Trophoblast cell (in vitro differentiated cells and primary cell): ENCODE measurements at regions not wholly inside any gene's neighbourhood (a gene's known extent, or its start where the extent isn't known, plus 50 kb on each side); places are given as distances from the start of the nearest gene placed in this dataset.

Experiments used
- DNase-seq, 2 donors: peaks; one replicate each; pipeline ENCODE4 v3.0.0-alpha.2; 2016
- H2AFZ ChIP-seq: 2 replicates; pipeline ENCODE4 v1.6.1; 2013; ENCODE audit warnings: low read length, moderate library complexity, mild to moderate bottlenecking; ENCODE audit not compliant: insufficient read depth, poor library complexity
- H2AK5ac ChIP-seq: 2 replicates; pipeline ENCODE4 v1.6.1; 2013; ENCODE audit warnings: mild to moderate bottlenecking, low read length
- H2BK120ac ChIP-seq: 2 replicates; pipeline ENCODE4 v1.6.1; 2013; ENCODE audit warnings: low read length, mild to moderate bottlenecking, moderate library complexity; ENCODE audit not compliant: insufficient read depth, poor library complexity
- H2BK12ac ChIP-seq: 2 replicates; pipeline ENCODE4 v1.6.1; 2013; ENCODE audit warnings: mild to moderate bottlenecking, low read length, moderate library complexity
- H2BK5ac ChIP-seq: 2 replicates; pipeline ENCODE4 v1.6.1; 2013; ENCODE audit warnings: low read length, low read depth, moderate library complexity, mild to moderate bottlenecking; ENCODE audit not compliant: poor library complexity
- H3K14ac ChIP-seq: 2 replicates; pipeline ENCODE4 v1.6.1; 2013; ENCODE audit warnings: mild to moderate bottlenecking, low read length
- H3K18ac ChIP-seq: 2 replicates; pipeline ENCODE4 v1.6.1; 2013; ENCODE audit warnings: mild to moderate bottlenecking, low read length
- H3K23ac ChIP-seq: 2 replicates; pipeline ENCODE4 v1.6.1; 2013; ENCODE audit warnings: low read length
- H3K27ac ChIP-seq: 2 replicates; pipeline ENCODE4 v1.5.1; 2013; ENCODE audit warnings: low read depth, mild to moderate bottlenecking, inconsistent platforms, low read length, moderate library complexity
- H3K27me3 ChIP-seq: 2 replicates; pipeline ENCODE4 v1.6.1; 2013; ENCODE audit warnings: inconsistent platforms, mild to moderate bottlenecking, low read length, moderate library complexity; ENCODE audit not compliant: insufficient read depth
- H3K36me3 ChIP-seq, 2 experiments: 1 replicate in 1 of 2; 2 replicates in 1 of 2; pipeline ENCODE4 v1.6.1; 2013; ENCODE audit warnings: low read length in 2 of 2, mild to moderate bottlenecking in 2 of 2, moderate library complexity in 1 of 2; ENCODE audit not compliant: insufficient read depth in 2 of 2, control insufficient read depth in 1 of 2
- H3K4ac ChIP-seq: 2 replicates; pipeline ENCODE4 v1.6.1; 2013; ENCODE audit warnings: low read depth, mild to moderate bottlenecking, low read length, moderate library complexity
- H3K4me1 ChIP-seq, 2 experiments: 1 replicate in 1 of 2; 2 replicates in 1 of 2; pipeline ENCODE4 v1.6.1; 2013; ENCODE audit warnings: low read length in 2 of 2, mild to moderate bottlenecking in 2 of 2, moderate library complexity in 1 of 2; ENCODE audit not compliant: insufficient read depth in 2 of 2, control insufficient read depth in 1 of 2
- H3K4me2 ChIP-seq: 2 replicates; pipeline ENCODE4 v1.6.1; 2013; ENCODE audit warnings: inconsistent platforms, mild to moderate bottlenecking, low read length, moderate library complexity
- H3K4me3 ChIP-seq: 2 replicates; pipeline ENCODE4 v1.5.1; 2013; ENCODE audit warnings: mild to moderate bottlenecking, low read depth, low read length, inconsistent platforms
- H3K79me1 ChIP-seq: one replicate; pipeline ENCODE4 v1.6.1; 2013; ENCODE audit warnings: low read length
- H3K79me2 ChIP-seq: 2 replicates; pipeline ENCODE4 v1.6.1; 2013; ENCODE audit warnings: low read length, mild to moderate bottlenecking; ENCODE audit not compliant: control insufficient read depth, insufficient read depth, poor library complexity
- H3K9ac ChIP-seq: 2 replicates; pipeline ENCODE4 v1.6.1; 2013; ENCODE audit warnings: mild to moderate bottlenecking, low read length
- H3K9me3 ChIP-seq: 2 replicates; pipeline ENCODE4 v1.6.1; 2013; ENCODE audit warnings: low read depth, mild to moderate bottlenecking, control low read depth, inconsistent platforms, low read length; ENCODE audit not compliant: insufficient read depth
- H4K12ac ChIP-seq: 2 replicates; pipeline ENCODE4 v1.6.1; 2013; ENCODE audit warnings: low read depth, mild to moderate bottlenecking, low read length, moderate library complexity
- H4K8ac ChIP-seq: 2 replicates; pipeline ENCODE4 v1.6.1; 2013; ENCODE audit warnings: low read depth, mild to moderate bottlenecking, low read length, moderate library complexity
- H4K91ac ChIP-seq: one replicate; pipeline ENCODE4 v1.6.1; 2013; ENCODE audit warnings: low read depth, mild to moderate bottlenecking, low read length, moderate library complexity
- WGBS: extraction: QIAGEN DNeasy Blood & Tissue Kit; methylation state at CpG from one replicate; pipeline ENCODE4 v1.1.7; 2013; ENCODE audit warnings: missing lambda C conversion rate; ENCODE audit not compliant: insufficient read length, insufficient coverage; ENCODE audit errors: extremely low coverage; 5-methylcytosine and 5-hydroxymethylcytosine counted together

DNA sequence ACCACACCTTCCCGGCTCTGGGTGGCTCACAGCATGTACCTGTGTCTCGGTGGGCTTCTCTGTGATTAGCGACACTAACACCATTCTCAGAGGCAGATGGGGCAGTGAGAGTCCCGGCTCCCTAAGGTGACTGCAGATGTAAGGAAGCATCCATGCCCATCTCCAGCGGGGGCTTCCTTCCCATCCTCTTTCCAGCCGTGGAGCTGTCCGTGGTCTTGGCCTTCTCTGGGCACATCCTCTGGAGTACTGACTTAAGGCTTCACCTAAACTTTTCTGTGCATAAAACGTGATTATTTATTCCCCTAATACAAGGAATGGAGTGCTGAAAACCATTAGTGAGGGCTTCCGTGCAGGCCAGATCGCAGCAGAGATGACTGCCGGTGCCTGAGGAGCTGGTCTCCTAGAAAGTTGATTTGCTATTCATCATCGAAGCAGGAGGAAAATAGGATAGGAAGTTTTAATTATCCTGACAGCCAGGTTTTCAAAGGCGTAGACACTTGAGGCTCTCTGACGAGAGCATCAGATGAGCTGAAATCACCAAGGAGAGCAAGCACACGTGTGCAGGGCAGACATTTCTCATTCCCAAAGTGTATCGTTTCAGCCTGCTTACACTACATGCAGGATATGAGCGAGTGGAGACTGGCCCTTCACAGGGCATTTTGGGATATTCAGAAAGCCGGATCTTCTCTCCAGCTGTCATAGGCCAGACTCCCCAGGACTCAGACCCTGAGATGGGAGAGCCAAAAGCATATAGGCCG, 186.1 kb upstream of the SALL3 start:
- no peaks in the 10 kb centered on the region for H3K9me3 ChIP-seq
- H3K9ac ChIP-seq: no peak overlapping the region
- H2AFZ ChIP-seq: no peak overlapping the region
- H4K8ac ChIP-seq: no peak overlapping the region
- H3K18ac ChIP-seq: no peak overlapping the region
- no peak overlapping the region for H3K27ac ChIP-seq
- H3K4me2 ChIP-seq: no peak overlapping the region
- H3K4ac ChIP-seq: no peak overlapping the region
- no peak overlapping the region for H4K91ac ChIP-seq
- no peaks in the 10 kb centered on the region for H3K27me3 ChIP-seq
- no peaks in the 10 kb centered on the region for H3K4me1 ChIP-seq
- no peaks in the 10 kb centered on the region for H3K36me3 ChIP-seq
- H3K23ac ChIP-seq: no peak overlapping the region
- no peak overlapping the region for H2BK12ac ChIP-seq
- H3K79me2 ChIP-seq: no peaks in the 10 kb centered on the region
- no CpG with 5 or more reads among the region's 19 CpGs for WGBS
- no peak for DNase-seq
- H4K12ac ChIP-seq: no peak overlapping the region
- H2BK120ac ChIP-seq: no peak overlapping the region
- H2BK5ac ChIP-seq: no peak overlapping the region
- H3K79me1 ChIP-seq: no peaks in the 10 kb centered on the region
- H2AK5ac ChIP-seq: no peak overlapping the region
- no peak overlapping the region for H3K14ac ChIP-seq
- no peak overlapping the region for H3K4me3 ChIP-seq

DNA sequence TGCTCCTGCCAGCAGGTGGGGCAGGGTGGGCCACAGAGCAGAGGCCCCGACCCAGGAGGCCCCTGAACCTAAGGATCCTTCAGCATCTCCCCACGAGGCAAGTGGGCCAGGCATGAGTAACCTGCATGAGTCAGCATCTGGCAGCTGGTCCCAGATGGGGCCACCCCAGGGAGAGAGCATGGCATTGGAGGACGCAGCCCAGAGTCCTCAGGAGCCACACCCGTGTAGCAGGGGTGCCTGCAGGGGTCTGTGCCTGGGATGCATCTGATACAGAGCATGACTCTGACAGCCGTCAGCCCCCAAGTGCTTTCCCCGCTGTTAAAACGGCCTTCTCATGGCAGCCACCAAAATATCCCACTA, 185.6 kb upstream of the SALL3 start:
- Histone ChIP-seq H3K36me3 (no peaks in the 10 kb centered on the region), H3K27ac (no peak overlapping the region), H3K4me3 (no peak overlapping the region), H3K79me2 (no peaks in the 10 kb centered on the region), H3K14ac (no peak overlapping the region), H2BK120ac (no peak overlapping the region), H3K4me2 (no peak overlapping the region), H4K12ac (no peak overlapping the region), H4K91ac (no peak overlapping the region), H3K18ac (no peak overlapping the region), H3K4me1 (no peaks in the 10 kb centered on the region), H3K4ac (no peak overlapping the region), H3K23ac (no peak overlapping the region), H2AK5ac (no peak overlapping the region), H3K27me3 (no peaks in the 10 kb centered on the region), H3K79me1 (no peaks in the 10 kb centered on the region), H3K9me3 (no peaks in the 10 kb centered on the region), H2AFZ (no peak overlapping the region), H4K8ac (no peak overlapping the region), H2BK5ac (no peak overlapping the region), H3K9ac (no peak overlapping the region), H2BK12ac (no peak overlapping the region)
- no CpG with 5 or more reads among the region's 7 CpGs for WGBS
- DNase-seq: no peak

DNA sequence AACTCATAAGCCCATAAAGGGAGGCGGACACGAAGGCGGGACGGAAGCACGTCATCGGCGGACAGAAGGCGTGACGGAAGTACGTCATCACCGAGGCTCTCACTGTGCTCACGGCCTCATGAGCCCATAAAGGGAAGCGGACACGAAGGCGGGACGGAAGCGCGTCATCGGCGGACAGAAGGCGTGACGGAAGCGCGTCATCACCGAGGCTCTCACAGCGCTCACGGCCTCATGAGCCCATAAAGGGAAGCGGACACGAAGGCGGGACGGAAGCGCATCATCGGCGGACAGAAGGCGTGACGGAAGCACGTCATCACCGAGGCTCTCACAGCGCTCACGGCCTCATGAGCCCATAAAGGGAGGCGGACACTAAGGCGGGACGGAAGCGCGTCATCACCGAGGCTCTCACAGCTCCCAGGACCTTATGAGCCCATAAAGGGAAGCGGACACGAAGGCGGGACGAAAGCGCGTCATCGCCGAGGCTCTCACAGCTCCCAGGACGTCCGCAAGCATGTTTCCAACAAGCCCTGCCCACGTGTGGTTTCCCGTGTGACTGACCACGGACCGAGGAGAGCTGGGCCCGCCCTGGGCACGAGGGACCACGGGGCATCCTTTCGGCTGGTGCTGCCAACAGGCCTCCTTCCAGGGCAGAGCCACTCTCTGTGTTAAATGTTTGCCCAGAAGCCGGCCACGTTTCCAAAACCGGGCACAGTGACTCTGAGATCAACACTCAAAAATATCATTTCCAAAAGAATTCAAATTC, 182.7 kb upstream of the SALL3 start:
- Histone ChIP-seq H3K4me1 (no peaks in the 10 kb centered on the region), H2AK5ac (no peak overlapping the region), H3K4ac (no peak overlapping the region), H4K8ac (no peak overlapping the region), H3K9me3 (no peaks in the 10 kb centered on the region), H3K4me3 (no peak overlapping the region), H3K9ac (no peak overlapping the region), H3K27ac (no peak overlapping the region), H4K12ac (no peak overlapping the region), H2BK120ac (no peak overlapping the region), H3K14ac (no peak overlapping the region), H2BK12ac (no peak overlapping the region), H3K36me3 (no peaks in the 10 kb centered on the region), H3K27me3 (no peaks in the 10 kb centered on the region), H3K79me1 (no peaks in the 10 kb centered on the region), H4K91ac (no peak overlapping the region), H3K79me2 (no peaks in the 10 kb centered on the region), H2AFZ (no peak overlapping the region), H3K4me2 (no peak overlapping the region), H2BK5ac (no peak overlapping the region), H3K18ac (no peak overlapping the region), H3K23ac (no peak overlapping the region)
- no peak for DNase-seq
- no CpG with 5 or more reads among the region's 67 CpGs for WGBS

DNA sequence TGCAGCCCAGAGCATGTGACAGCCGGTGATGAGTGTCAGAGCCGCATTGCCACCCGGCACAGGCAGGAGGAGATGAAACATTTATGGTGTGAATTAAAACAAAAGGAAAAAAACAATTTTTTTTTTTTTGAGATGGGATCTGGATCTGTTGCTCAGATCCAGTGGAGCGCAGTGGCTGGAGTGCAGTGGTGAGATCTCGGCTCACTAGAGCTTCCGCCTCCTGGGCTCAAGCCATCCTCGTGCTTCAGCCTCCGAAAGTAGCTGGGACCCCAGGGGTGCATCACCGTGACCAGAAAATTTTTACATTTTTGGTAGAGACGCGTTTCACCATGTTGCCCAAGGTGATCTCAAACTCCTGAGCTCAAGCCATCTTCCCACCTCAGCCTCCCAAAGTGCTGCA, 182.1 kb upstream of the SALL3 start:
- H3K9me3 ChIP-seq: no peaks in the 10 kb centered on the region
- H2AK5ac ChIP-seq: no peak overlapping the region
- H3K27ac ChIP-seq: no peak overlapping the region
- no peak overlapping the region for H4K8ac ChIP-seq
- no peak for DNase-seq
- no peak overlapping the region for H3K14ac ChIP-seq
- no peak overlapping the region for H4K91ac ChIP-seq
- H2BK12ac ChIP-seq: no peak overlapping the region
- no peaks in the 10 kb centered on the region for H3K79me1 ChIP-seq
- no peak overlapping the region for H3K23ac ChIP-seq
- WGBS: no CpG with 5 or more reads among the region's 11 CpGs
- H2BK5ac ChIP-seq: no peak overlapping the region
- no peak overlapping the region for H3K4ac ChIP-seq
- no peaks in the 10 kb centered on the region for H3K36me3 ChIP-seq
- no peak overlapping the region for H4K12ac ChIP-seq
- no peak overlapping the region for H3K4me2 ChIP-seq
- no peak overlapping the region for H3K18ac ChIP-seq
- no peaks in the 10 kb centered on the region for H3K27me3 ChIP-seq
- no peak overlapping the region for H3K4me3 ChIP-seq
- H2BK120ac ChIP-seq: no peak overlapping the region
- no peak overlapping the region for H3K9ac ChIP-seq
- H3K4me1 ChIP-seq: no peaks in the 10 kb centered on the region
- no peaks in the 10 kb centered on the region for H3K79me2 ChIP-seq
- no peak overlapping the region for H2AFZ ChIP-seq
